ENCODE measurements at regions not wholly inside any gene's neighbourhood (a gene's known extent, or its start where the extent isn't known, plus 50 kb on each side); places are given as distances from the start of the nearest gene placed in this dataset.

DNA sequence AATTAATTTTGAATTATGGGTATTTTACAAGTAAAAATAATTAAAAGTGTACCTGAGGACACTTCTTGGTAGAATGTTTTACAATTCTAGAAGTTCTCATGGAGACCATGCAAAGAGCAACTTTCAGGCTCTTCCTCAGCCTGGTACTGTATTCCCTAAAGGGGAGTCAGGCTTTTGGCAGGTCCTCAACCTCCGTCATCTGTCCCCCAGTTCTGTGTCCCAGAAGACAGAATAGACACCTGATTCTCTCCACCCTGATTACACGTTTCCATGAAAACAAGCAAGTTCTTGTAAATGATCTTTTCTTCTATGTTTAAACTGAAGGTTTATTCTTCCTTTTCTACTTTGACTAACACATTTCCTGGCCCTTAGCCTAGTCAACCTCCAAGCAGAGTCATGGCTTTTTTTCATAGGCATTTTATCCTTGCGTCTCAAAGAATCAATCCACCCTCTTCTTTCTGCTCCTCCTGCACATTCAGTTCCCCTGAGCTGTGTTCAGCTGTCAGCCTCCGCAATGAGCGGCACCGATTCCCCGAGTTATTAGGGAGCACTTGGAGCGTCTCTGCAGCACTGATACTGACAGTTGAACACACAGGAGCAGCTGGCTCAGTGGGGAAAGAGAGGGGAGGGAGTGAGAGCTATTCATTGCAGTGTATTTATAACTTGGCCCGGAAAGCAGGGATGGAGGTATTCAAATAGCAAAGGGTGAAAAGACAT is 1082.4 kb upstream of the MAP3K7 start:
- Histone ChIP-seq H3K27ac (no peak overlapping the region), H3K9me2 (replicated peaks; ENCODE audit: insufficient read depth) (no peaks in the 10 kb centered on the region), H3K9me3 (ENCODE audit: low read depth) (no peaks in the 10 kb centered on the region), H3K36me3 (replicated peaks; ENCODE audit: insufficient read depth, low read depth) (no peaks in the 10 kb centered on the region), H3K27me3 (no peaks in the 10 kb centered on the region), H2AFZ (no peak overlapping the region), H3K4me2 (no peak overlapping the region), H3K4me1 (ENCODE audit: insufficient read depth) (no peaks in the 10 kb centered on the region), H3K4me3 (no peak overlapping the region), H3K79me2 (no peaks in the 10 kb centered on the region), H4K20me1 (ENCODE audit: insufficient read depth, poor library complexity, severe bottlenecking) (no peaks in the 10 kb centered on the region)
- no peak for DNase-seq (ENCODE audit: low spot score)
- TF ChIP-seq, protein P1, sequence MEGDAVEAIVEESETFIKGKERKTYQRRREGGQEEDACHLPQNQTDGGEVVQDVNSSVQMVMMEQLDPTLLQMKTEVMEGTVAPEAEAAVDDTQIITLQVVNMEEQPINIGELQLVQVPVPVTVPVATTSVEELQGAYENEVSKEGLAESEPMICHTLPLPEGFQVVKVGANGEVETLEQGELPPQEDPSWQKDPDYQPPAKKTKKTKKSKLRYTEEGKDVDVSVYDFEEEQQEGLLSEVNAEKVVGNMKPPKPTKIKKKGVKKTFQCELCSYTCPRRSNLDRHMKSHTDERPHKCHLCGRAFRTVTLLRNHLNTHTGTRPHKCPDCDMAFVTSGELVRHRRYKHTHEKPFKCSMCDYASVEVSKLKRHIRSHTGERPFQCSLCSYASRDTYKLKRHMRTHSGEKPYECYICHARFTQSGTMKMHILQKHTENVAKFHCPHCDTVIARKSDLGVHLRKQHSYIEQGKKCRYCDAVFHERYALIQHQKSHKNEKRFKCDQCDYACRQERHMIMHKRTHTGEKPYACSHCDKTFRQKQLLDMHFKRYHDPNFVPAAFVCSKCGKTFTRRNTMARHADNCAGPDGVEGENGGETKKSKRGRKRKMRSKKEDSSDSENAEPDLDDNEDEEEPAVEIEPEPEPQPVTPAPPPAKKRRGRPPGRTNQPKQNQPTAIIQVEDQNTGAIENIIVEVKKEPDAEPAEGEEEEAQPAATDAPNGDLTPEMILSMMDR (IDR thresholded peaks at IDR 0.05; ENCODE audit: poor library complexity), result no peak
- no peak for TF ChIP-seq EZH2 (IDR thresholded peaks at IDR 0.05; ENCODE audit: borderline replicate concordance)
- no peak for TF ChIP-seq EZH2phosphoT487 (IDR thresholded peaks at IDR 0.05; ENCODE audit: low read depth, severe bottlenecking, unreplicated experiment)
- WGBS (ENCODE audit: low lambda C conversion rate, missing lambda C conversion rate), result 68% methylated on average over 9 of the region's 9 CpGs

DNA sequence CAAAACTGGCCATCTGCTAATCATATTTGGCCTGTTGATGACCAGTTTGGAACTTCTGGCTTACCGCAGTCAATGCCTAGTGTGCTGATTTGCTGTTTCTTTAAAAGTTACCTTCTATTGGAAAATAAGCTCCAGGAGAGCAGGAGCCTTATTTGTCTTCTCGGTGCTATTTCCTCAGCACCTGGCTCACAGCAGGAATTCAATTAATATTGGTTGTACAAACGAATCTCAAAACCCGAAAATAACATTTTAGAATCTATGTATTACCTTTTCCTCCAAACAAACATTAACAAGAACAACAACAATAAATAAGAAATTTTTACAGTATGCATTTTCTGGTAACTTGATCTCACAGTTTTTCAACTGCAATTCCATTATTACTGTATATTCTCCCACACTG is 1080.7 kb upstream of the MAP3K7 start:
- H3K9me2 ChIP-seq (replicated peaks; ENCODE audit: insufficient read depth), result no peaks in the 10 kb centered on the region
- no peak overlapping the region for H3K4me3 ChIP-seq
- WGBS (ENCODE audit: low lambda C conversion rate, missing lambda C conversion rate), result 84% methylated on average over 4 of the region's 4 CpGs
- no peaks in the 10 kb centered on the region for H3K79me2 ChIP-seq
- H3K27ac ChIP-seq, result no peak overlapping the region
- H2AFZ ChIP-seq, result no peak overlapping the region
- DNase-seq (ENCODE audit: low spot score), result no peak
- no peaks in the 10 kb centered on the region for H3K4me1 ChIP-seq (ENCODE audit: insufficient read depth)
- no peaks in the 10 kb centered on the region for H4K20me1 ChIP-seq (ENCODE audit: insufficient read depth, poor library complexity, severe bottlenecking)
- H3K27me3 ChIP-seq, result no peaks in the 10 kb centered on the region
- H3K9me3 ChIP-seq (ENCODE audit: low read depth), result no peaks in the 10 kb centered on the region
- no peak overlapping the region for H3K4me2 ChIP-seq
- H3K36me3 ChIP-seq (replicated peaks; ENCODE audit: insufficient read depth, low read depth), result no peaks in the 10 kb centered on the region
- TF ChIP-seq, protein P1 (IDR thresholded peaks at IDR 0.05; ENCODE audit: poor library complexity), result no peak
- no peak for TF ChIP-seq EZH2phosphoT487 (IDR thresholded peaks at IDR 0.05; ENCODE audit: low read depth, severe bottlenecking, unreplicated experiment)

DNA sequence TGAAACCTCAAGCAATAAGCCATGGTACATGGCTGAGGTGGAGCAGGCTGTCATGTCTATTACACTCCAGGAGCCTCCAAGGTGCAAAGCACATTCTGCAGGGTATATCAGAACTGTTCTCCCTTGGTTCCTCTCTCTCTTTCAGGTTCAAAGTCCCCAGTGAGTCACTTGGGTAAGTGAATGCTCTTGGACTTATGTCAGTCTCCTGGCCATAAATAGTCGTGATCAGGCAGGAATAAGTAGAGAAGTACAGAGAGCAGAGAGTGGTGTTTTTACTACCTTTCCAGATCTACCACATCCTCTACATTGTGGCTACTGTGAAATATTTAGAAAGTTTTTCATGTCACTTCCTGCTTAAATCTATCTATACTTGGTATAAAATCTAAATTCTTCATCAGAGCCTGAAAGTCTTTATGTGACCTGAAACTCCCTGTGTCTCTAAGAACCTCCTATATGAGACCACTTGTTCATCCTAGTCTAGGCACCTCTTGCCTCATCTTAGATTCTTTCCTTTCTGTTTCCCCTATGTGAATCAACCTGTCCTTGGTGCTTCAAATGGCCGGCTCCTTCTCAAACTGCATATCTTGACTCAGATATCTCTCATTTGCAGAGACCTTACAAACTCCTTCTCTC is 1077.6 kb upstream of the MAP3K7 start:
- Histone ChIP-seq H4K20me1 (ENCODE audit: insufficient read depth, poor library complexity, severe bottlenecking) (no peaks in the 10 kb centered on the region), H3K4me3 (no peak overlapping the region), H3K4me2 (peak overlapping the region; percentile 6), H3K9me3 (ENCODE audit: low read depth) (no peaks in the 10 kb centered on the region), H2AFZ (no peak overlapping the region), H3K36me3 (replicated peaks; ENCODE audit: insufficient read depth, low read depth) (no peaks in the 10 kb centered on the region), H3K27me3 (no peaks in the 10 kb centered on the region), H3K79me2 (no peaks in the 10 kb centered on the region), H3K9me2 (replicated peaks; ENCODE audit: insufficient read depth) (no peaks in the 10 kb centered on the region), H3K27ac (peak overlapping the region; percentile 53), H3K4me1 (ENCODE audit: insufficient read depth) (no peaks in the 10 kb centered on the region)
- DNase-seq (ENCODE audit: low spot score), result peak; percentile 67
- 83% methylated on average over 2 of the region's 2 CpGs for WGBS (ENCODE audit: low lambda C conversion rate, missing lambda C conversion rate)
- TF ChIP-seq, protein P1 (IDR thresholded peaks at IDR 0.05; ENCODE audit: poor library complexity), result no peak
- no peak for TF ChIP-seq EZH2phosphoT487 (IDR thresholded peaks at IDR 0.05; ENCODE audit: low read depth, severe bottlenecking, unreplicated experiment)
- TF ChIP-seq EZH2 (IDR thresholded peaks at IDR 0.05; ENCODE audit: borderline replicate concordance), result no peak

Measured in hepatocyte (in vitro differentiated cells).